Vagina (tissue), 2 donors: ENCODE measurements at regions not wholly inside any gene's neighbourhood (a gene's known extent, or its start where the extent isn't known, plus 50 kb on each side); places are given as distances from the start of the nearest gene placed in this dataset.

ENCODE experiments used
- DNase-seq, 2 donors: peaks; one replicate each; pipeline ENCODE4 v3.0.0-alpha.2; 2017; ENCODE audit errors: extremely low spot score in 2 of 2
- H3K27ac ChIP-seq: fragments of 200-600 bp; sonication (generic); one replicate; pipeline ENCODE4 v1.5.1; 2019
- H3K27me3 ChIP-seq: fragments of 200-600 bp; sonication (generic); one replicate; pipeline ENCODE4 v1.5.1; 2019
- H3K36me3 ChIP-seq, 2 donors: fragments of 200-600 bp; sonication (generic); one replicate each; pipeline ENCODE4 v1.5.1; 2017 to 2019
- H3K4me1 ChIP-seq: fragments of 200-600 bp; sonication (generic); one replicate; pipeline ENCODE4 v1.5.1; 2019
- H3K4me3 ChIP-seq, 2 donors: fragments of 200-600 bp; sonication (generic); 1 replicate in 1 of 2; 2 replicates in 1 of 2; pipeline ENCODE4 v1.5.1; 2016 to 2019
- H3K9me3 ChIP-seq: fragments of 200-600 bp; sonication (generic); one replicate; pipeline ENCODE4 v1.5.1; 2019
- POLR2A ChIP-seq, 2 donors: fragments of 450-650 bp; IDR thresholded peaks; one replicate each; pipeline ENCODE4 v1.6.1; 2017; ENCODE audit warnings: antibody characterized with exemption in 2 of 2, mild to moderate bottlenecking in 2 of 2, moderate library complexity in 2 of 2
- POLR2AphosphoS5 ChIP-seq, 2 donors: sonication (generic); formaldehyde crosslinking; IDR thresholded peaks; one replicate each; pipeline ENCODE4 v1.9.0; 2017; ENCODE audit warnings: antibody characterized with exemption in 2 of 2, mild to moderate bottlenecking in 2 of 2, low read depth in 1 of 2; ENCODE audit not compliant: insufficient read depth in 1 of 2
- intact Hi-C: fragments of 100-400 bp; cut with DNase I; formaldehyde crosslinking; loops from one replicate; pipeline ENCODE4 v1.15.1; 2023
- TF ChIP-seq, protein P1 (sequence below), 3 experiments: fragments of 450-650 bp in 2 of 3; fragments of 200-600 bp in 1 of 3; sonication (generic) in 1 of 3; IDR thresholded peaks; one replicate each; pipeline ENCODE4 v1.5.1; 2017 to 2019; ENCODE audit warnings: antibody characterized with exemption in 3 of 3, mild to moderate bottlenecking in 2 of 3, moderate library complexity in 2 of 3

DNA sequence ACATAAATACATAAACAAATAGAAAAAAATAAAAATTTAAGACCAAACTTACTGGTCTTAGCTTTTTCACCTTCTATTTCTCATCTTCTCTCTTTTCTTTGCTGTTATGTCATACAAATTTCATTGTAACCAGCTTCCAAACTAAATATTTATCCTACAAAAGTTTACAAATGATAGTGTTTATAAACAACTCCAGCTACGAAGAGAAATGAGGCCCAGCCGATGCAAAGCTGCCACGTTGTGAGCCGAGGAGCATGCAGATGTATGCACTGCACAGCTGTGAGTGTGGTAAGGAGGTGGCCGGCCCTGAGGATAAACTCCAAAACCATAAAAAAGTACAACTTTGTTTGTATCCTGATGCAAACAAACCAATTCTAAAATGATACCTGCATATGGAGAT is 642.4 kb upstream of the SGCG start:
- no peaks in the 10 kb centered on the region for H3K9me3 ChIP-seq
- H3K4me3 ChIP-seq, result no peak overlapping the region
- intact Hi-C loops, result no loop called here
- no peak for DNase-seq
- H3K27me3 ChIP-seq, result no peaks in the 10 kb centered on the region
- H3K36me3 ChIP-seq, result no peaks in the 10 kb centered on the region
- no peaks in the 10 kb centered on the region for H3K4me1 ChIP-seq
- TF ChIP-seq, protein P1, sequence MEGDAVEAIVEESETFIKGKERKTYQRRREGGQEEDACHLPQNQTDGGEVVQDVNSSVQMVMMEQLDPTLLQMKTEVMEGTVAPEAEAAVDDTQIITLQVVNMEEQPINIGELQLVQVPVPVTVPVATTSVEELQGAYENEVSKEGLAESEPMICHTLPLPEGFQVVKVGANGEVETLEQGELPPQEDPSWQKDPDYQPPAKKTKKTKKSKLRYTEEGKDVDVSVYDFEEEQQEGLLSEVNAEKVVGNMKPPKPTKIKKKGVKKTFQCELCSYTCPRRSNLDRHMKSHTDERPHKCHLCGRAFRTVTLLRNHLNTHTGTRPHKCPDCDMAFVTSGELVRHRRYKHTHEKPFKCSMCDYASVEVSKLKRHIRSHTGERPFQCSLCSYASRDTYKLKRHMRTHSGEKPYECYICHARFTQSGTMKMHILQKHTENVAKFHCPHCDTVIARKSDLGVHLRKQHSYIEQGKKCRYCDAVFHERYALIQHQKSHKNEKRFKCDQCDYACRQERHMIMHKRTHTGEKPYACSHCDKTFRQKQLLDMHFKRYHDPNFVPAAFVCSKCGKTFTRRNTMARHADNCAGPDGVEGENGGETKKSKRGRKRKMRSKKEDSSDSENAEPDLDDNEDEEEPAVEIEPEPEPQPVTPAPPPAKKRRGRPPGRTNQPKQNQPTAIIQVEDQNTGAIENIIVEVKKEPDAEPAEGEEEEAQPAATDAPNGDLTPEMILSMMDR (IDR thresholded peaks at IDR 0.05), result no peak
- no peak for TF ChIP-seq POLR2AphosphoS5 (IDR thresholded peaks at IDR 0.05; ENCODE audit: insufficient read depth in 1 of 2, low read depth in 1 of 2)
- TF ChIP-seq POLR2A (IDR thresholded peaks at IDR 0.05), result no peak
- H3K27ac ChIP-seq, result no peak overlapping the region

DNA sequence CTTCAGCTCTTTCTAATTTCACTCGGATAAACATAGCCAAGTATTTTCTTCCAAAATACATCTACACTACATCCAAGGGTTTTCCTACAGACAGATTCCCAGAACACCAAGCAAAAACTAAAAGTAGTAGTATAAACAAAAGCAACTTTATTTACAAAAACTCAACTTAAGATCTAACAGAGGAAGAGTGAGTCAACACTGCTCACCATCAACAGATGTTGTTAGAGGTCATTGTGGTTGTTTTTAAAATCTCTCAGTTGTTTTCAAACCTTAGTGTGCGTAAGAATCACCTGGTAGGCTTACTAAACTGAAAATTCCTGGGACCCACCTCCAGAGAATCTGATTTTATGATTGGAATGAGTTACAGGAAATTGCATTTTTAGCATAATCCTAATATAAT is 631.7 kb upstream of the SGCG start:
- Histone ChIP-seq H3K4me1 (no peaks in the 10 kb centered on the region), H3K9me3 (no peaks in the 10 kb centered on the region), H3K27ac (no peak overlapping the region), H3K27me3 (no peaks in the 10 kb centered on the region), H3K4me3 (no peak overlapping the region), H3K36me3 (no peaks in the 10 kb centered on the region)
- no peak for DNase-seq
- intact Hi-C loops, result no loop called here
- TF ChIP-seq POLR2A (IDR thresholded peaks at IDR 0.05) (no peak), POLR2AphosphoS5 (IDR thresholded peaks at IDR 0.05; ENCODE audit: insufficient read depth in 1 of 2, low read depth in 1 of 2) (no peak)
- TF ChIP-seq, protein P1 (IDR thresholded peaks at IDR 0.05), result no peak

DNA sequence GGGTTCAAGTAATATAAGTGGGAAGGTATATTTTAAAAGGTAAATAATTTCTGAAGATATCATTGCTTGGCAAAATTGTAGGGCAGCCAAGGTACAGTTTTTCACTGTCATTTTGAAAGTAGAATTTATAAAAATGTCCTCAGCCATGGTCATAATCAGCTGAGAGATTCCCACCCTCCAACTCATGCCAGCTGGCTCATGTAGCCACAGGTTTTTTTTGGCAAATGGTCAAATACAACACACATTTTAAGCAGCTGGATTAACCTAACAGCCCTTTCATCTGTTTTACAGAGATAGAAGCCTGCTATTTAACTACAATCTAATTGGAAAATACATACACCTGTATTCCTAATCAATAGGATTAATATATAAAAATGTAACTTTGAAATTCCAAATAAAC is 619.2 kb upstream of the SGCG start:
- Histone ChIP-seq H3K4me1 (no peaks in the 10 kb centered on the region), H3K27me3 (no peaks in the 10 kb centered on the region), H3K36me3 (no peaks in the 10 kb centered on the region), H3K27ac (no peak overlapping the region), H3K4me3 (no peak overlapping the region), H3K9me3 (no peaks in the 10 kb centered on the region)
- intact Hi-C loops, result no loop called here
- no peak for DNase-seq
- TF ChIP-seq, protein P1 (IDR thresholded peaks at IDR 0.05), result no peak
- TF ChIP-seq POLR2AphosphoS5 (IDR thresholded peaks at IDR 0.05; ENCODE audit: insufficient read depth in 1 of 2, low read depth in 1 of 2) (no peak), POLR2A (IDR thresholded peaks at IDR 0.05) (no peak)

DNA sequence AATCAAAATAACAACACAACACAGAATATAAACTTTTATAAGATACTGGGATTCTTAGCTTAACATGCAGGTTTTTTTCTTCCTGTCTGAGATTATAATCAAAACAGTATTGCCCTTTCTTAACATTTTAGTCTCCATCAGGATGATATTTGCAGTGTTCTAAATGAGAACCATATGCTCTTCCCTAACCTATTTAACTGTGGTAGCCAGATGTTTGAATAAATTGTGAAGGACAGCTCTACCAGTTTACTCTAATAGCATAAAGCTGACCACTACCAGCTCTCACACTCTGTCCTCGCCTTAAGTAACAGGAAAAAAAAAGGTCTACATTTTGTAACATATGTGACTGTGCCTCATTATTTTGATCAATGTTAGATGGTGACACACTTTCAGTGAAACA is 618.7 kb upstream of the SGCG start:
- H3K27me3 ChIP-seq, result no peaks in the 10 kb centered on the region
- no peak for DNase-seq
- H3K4me1 ChIP-seq, result no peaks in the 10 kb centered on the region
- H3K9me3 ChIP-seq, result no peaks in the 10 kb centered on the region
- H3K36me3 ChIP-seq, result no peaks in the 10 kb centered on the region
- intact Hi-C loops, result no loop called here
- no peak overlapping the region for H3K27ac ChIP-seq
- TF ChIP-seq POLR2AphosphoS5 (IDR thresholded peaks at IDR 0.05; ENCODE audit: insufficient read depth in 1 of 2, low read depth in 1 of 2) (no peak), POLR2A (IDR thresholded peaks at IDR 0.05) (no peak)
- TF ChIP-seq, protein P1 (IDR thresholded peaks at IDR 0.05), result no peak
- no peak overlapping the region for H3K4me3 ChIP-seq

DNA sequence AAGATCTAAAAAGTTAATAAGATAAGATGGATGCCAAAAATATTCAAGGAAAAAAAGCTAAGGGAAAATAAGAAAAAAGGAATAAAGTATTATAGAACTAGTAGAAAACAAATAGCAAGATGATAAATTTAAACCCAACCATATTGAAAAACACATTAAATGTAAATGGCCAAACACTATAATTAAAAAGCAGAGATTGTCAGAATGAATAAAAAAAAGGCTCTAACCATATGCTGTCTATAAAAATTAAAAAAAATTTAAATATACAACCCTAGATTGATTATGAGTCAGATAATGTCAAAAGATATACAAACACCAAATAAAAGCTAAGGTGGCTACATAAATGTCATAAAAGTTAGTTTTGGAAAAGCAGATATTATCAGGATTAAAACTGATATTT is 617.5 kb upstream of the SGCG start:
- no peak overlapping the region for H3K4me3 ChIP-seq
- no peaks in the 10 kb centered on the region for H3K4me1 ChIP-seq
- H3K27me3 ChIP-seq, result no peaks in the 10 kb centered on the region
- H3K27ac ChIP-seq, result no peak overlapping the region
- intact Hi-C loops, result no loop called here
- TF ChIP-seq POLR2AphosphoS5 (IDR thresholded peaks at IDR 0.05; ENCODE audit: insufficient read depth in 1 of 2, low read depth in 1 of 2) (no peak), POLR2A (IDR thresholded peaks at IDR 0.05) (no peak)
- no peak for DNase-seq
- H3K36me3 ChIP-seq, result no peaks in the 10 kb centered on the region
- no peaks in the 10 kb centered on the region for H3K9me3 ChIP-seq

DNA sequence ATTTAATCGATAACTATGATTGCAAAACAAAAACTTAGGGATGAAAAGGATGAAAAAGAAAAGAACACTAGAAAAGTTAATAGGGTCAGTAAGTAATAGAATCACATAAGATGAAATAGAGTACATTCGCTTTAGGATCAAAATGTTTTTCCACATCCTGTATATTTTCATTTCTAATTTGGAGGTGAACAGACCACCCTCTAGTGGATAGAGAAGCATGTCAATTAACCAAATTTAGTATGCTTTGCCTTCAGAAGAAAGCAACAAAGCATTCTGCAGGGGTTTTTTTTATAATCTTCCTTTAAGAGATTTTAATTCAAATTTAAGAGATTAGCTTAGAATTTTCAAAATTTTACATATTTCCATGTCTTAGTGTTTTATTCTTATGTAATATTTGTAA is 611.0 kb upstream of the SGCG start:
- DNase-seq, result no peak
- Histone ChIP-seq H3K9me3 (no peaks in the 10 kb centered on the region), H3K36me3 (no peaks in the 10 kb centered on the region), H3K4me3 (no peak overlapping the region), H3K27ac (no peak overlapping the region), H3K4me1 (no peaks in the 10 kb centered on the region), H3K27me3 (no peaks in the 10 kb centered on the region)
- TF ChIP-seq, protein P1 (IDR thresholded peaks at IDR 0.05), result no peak
- no peak for TF ChIP-seq POLR2AphosphoS5 (IDR thresholded peaks at IDR 0.05; ENCODE audit: insufficient read depth in 1 of 2, low read depth in 1 of 2)
- no peak for TF ChIP-seq POLR2A (IDR thresholded peaks at IDR 0.05)
- intact Hi-C loops, result no loop called here
